Endodermal cell (in vitro differentiated cells): ENCODE measurements at regions not wholly inside any gene's neighbourhood (a gene's known extent, or its start where the extent isn't known, plus 50 kb on each side); places are given as distances from the start of the nearest gene placed in this dataset.

ENCODE experiments used
- DNase-seq: peaks from one replicate; pipeline ENCODE4 v3.0.0-alpha.2; 2017
- H3K27ac ChIP-seq: 2 replicates; pipeline ENCODE4 v1.5.1; 2013; ENCODE audit warnings: mild to moderate bottlenecking, low read depth, low read length, moderate library complexity
- H3K27me3 ChIP-seq: 2 replicates; pipeline ENCODE4 v1.6.1; 2013; ENCODE audit warnings: mild to moderate bottlenecking, low read length, moderate library complexity; ENCODE audit not compliant: insufficient read depth, control insufficient read depth, poor library complexity, severe bottlenecking
- H3K36me3 ChIP-seq: 2 replicates; pipeline ENCODE4 v1.7.0; 2013; ENCODE audit warnings: mild to moderate bottlenecking, low read length, moderate library complexity; ENCODE audit not compliant: control insufficient read depth, insufficient read depth
- H3K4me1 ChIP-seq: one replicate; pipeline ENCODE4 v1.7.0; 2013; ENCODE audit warnings: low read length; ENCODE audit not compliant: control insufficient read depth, insufficient read depth
- H3K4me3 ChIP-seq: 2 replicates; pipeline ENCODE4 v1.5.1; 2013; ENCODE audit warnings: mild to moderate bottlenecking, low read length, moderate library complexity
- H3K9ac ChIP-seq: 2 replicates; pipeline ENCODE4 v1.6.1; 2013; ENCODE audit warnings: mild to moderate bottlenecking, low read length, moderate library complexity; ENCODE audit not compliant: poor library complexity, severe bottlenecking; ENCODE audit errors: extremely low read depth
- H3K9me3 ChIP-seq: 2 replicates; pipeline ENCODE4 v1.6.1; 2013; ENCODE audit warnings: mild to moderate bottlenecking, low read length, moderate library complexity; ENCODE audit not compliant: control insufficient read depth
- H3K27ac Mint-ChIP-seq: 2 replicates; pipeline ENCODE4 v1.8.0; 2020; ENCODE audit warnings: mixed read lengths
- H3K27me3 Mint-ChIP-seq: 2 replicates; pipeline ENCODE4 v1.8.0; 2021; ENCODE audit warnings: mild to moderate bottlenecking, mixed read lengths; ENCODE audit not compliant: insufficient read depth
- H3K36me3 Mint-ChIP-seq: 2 replicates; pipeline ENCODE4 v1.8.0; 2020; ENCODE audit warnings: low read depth, mixed read lengths
- H3K4me1 Mint-ChIP-seq: 2 replicates; pipeline ENCODE4 v1.8.0; 2020; ENCODE audit warnings: mixed read lengths
- H3K4me3 Mint-ChIP-seq: 2 replicates; pipeline ENCODE4 v1.8.0; 2020; ENCODE audit warnings: mild to moderate bottlenecking, moderate library complexity, mixed read lengths
- H3K9me3 Mint-ChIP-seq: 2 replicates; pipeline ENCODE4 v1.8.0; 2020; ENCODE audit warnings: mild to moderate bottlenecking, mixed read lengths
- CTCF ChIP-seq: fragments of 200-600 bp; sonication (generic); conservative IDR thresholded peaks from 2 replicates; pipeline ENCODE4 v1.5.0; 2021; ENCODE audit warnings: antibody characterized with exemption, mild to moderate bottlenecking
- WGBS, 2 experiments: methylation state at CpG; one replicate each; pipeline versions ENCODE4 v1.1.5 to v1.1.7; 2013; ENCODE audit warnings: missing lambda C conversion rate in 2 of 2, mixed read lengths in 1 of 2; ENCODE audit not compliant: insufficient coverage in 1 of 2, insufficient read length in 1 of 2; 5-methylcytosine and 5-hydroxymethylcytosine counted together

GRCh38 chr1:14321422-14321821 is 277.1 kb upstream of the KAZN start:
- Histone ChIP-seq H3K4me3 (no peak overlapping the region), H3K9ac (no peak overlapping the region), H3K36me3 (no peaks in the 10 kb centered on the region), H3K27ac (no peak overlapping the region), H3K27me3 (peaks cover 3% of the 10 kb centered on the region), H3K9me3 (no peaks in the 10 kb centered on the region), H3K4me1 (no peaks in the 10 kb centered on the region)
- DNase-seq, result no peak
- Mint-ChIP-seq H3K27me3 (peaks cover 9% of the 10 kb centered on the region), H3K4me1 (peaks cover 8% of the 10 kb centered on the region), H3K4me3 (no peak overlapping the region), H3K27ac (no peak overlapping the region), H3K9me3 (no peaks in the 10 kb centered on the region), H3K36me3 (no peaks in the 10 kb centered on the region)
- 80 to 100% methylated on average over 1 of the region's 1 CpG for WGBS, 2 experiments
- TF ChIP-seq CTCF, result no peak

GRCh38 chr1:14323568-14324247 is 274.8 kb upstream of the KAZN start:
- no peak overlapping the region for H3K4me3 Mint-ChIP-seq
- no peak overlapping the region for H3K27ac ChIP-seq
- H3K27me3 Mint-ChIP-seq, result peaks cover 12% of the 10 kb centered on the region

GRCh38 chr1:14324248-14324630 is 274.2 kb upstream of the KAZN start:
- Histone ChIP-seq H3K27ac (no peak overlapping the region), H3K9ac (no peak overlapping the region), H3K9me3 (no peaks in the 10 kb centered on the region), H3K36me3 (no peaks in the 10 kb centered on the region), H3K4me1 (no peaks in the 10 kb centered on the region), H3K27me3 (peaks cover 7% of the 10 kb centered on the region), H3K4me3 (no peak overlapping the region)
- H3K36me3 Mint-ChIP-seq, result no peaks in the 10 kb centered on the region
- no peak for DNase-seq
- no peak overlapping the region for H3K27ac Mint-ChIP-seq
- H3K4me1 Mint-ChIP-seq, result peaks cover 8% of the 10 kb centered on the region
- H3K27me3 Mint-ChIP-seq, result peaks cover 15% of the 10 kb centered on the region
- no peak for TF ChIP-seq CTCF
- 85 to 87% methylated on average over 2 of the region's 2 CpGs for WGBS, 2 experiments
- no peak overlapping the region for H3K4me3 Mint-ChIP-seq
- no peaks in the 10 kb centered on the region for H3K9me3 Mint-ChIP-seq

More at GRCh38 chr1:14323568-14324247, 274.8 kb upstream of the KAZN start:
- H3K36me3 Mint-ChIP-seq, result no peaks in the 10 kb centered on the region
- no peaks in the 10 kb centered on the region for H3K36me3 ChIP-seq
- TF ChIP-seq CTCF, result no peak
- no peak overlapping the region for H3K27ac Mint-ChIP-seq
- peaks cover 7% of the 10 kb centered on the region for H3K27me3 ChIP-seq
- H3K9me3 Mint-ChIP-seq, result no peaks in the 10 kb centered on the region
- no peak overlapping the region for H3K9ac ChIP-seq
- peaks cover 8% of the 10 kb centered on the region for H3K4me1 Mint-ChIP-seq
- 80 to 89% methylated on average over 1 to 2 of the region's 2 CpGs for WGBS, 2 experiments
- no peaks in the 10 kb centered on the region for H3K4me1 ChIP-seq
- H3K4me3 ChIP-seq, result no peak overlapping the region
- DNase-seq, result no peak
- H3K9me3 ChIP-seq, result no peaks in the 10 kb centered on the region
